ENCODE measurements at regions not wholly inside any gene's neighbourhood (a gene's known extent, or its start where the extent isn't known, plus 50 kb on each side); places are given as distances from the start of the nearest gene placed in this dataset.

DNA sequence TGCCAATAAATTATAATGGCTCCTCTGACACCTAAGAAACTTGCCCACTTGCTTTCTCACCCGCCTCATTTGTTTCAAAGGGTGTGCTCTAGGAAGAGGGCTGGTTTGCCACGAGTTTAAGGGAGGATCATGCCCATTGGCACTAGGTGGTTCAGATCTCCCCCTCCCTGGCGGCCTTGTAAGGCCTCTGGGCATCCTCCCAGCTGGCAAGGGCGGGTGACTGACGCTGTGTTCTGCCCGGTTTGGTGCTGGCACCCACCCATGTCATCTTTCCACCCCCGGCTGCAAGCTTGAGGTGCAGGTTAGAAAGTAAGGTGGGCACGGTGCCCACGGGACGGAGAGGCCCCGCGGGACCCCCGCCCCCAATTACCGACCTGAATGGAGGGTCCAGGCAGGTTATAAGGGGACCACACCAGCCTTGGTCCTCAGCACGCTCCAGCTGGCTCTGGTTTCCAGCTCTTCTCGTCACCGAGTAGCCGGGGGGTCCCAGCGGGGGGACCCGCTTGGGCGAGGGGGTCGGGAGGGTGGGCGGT lies 90.4 kb downstream of the PTPRS start:
- Histone ChIP-seq H3K9me3 (ENCODE audit: insufficient read depth, low read length) (no peaks in the 10 kb centered on the region), H3K27ac (ENCODE audit: low read length) (no peak overlapping the region), H4K20me1 (ENCODE audit: insufficient read depth, low read length) (no peaks in the 10 kb centered on the region), H3K36me3 (replicated peaks; ENCODE audit: low read depth, low read length) (no peaks in the 10 kb centered on the region), H3K9ac (ENCODE audit: low read length) (no peak overlapping the region), H2AFZ (ENCODE audit: low read depth, low read length) (no peak overlapping the region), H3K4me3 (ENCODE audit: low read length) (no peak overlapping the region), H3K4me1 (ENCODE audit: low read length) (peaks cover 6% of the 10 kb centered on the region; the same call in 1 of the 2 replicates), H3K4me2 (ENCODE audit: low read length) (no peak overlapping the region), H3K79me2 (ENCODE audit: low read length) (no peaks in the 10 kb centered on the region), H3K27me3 (ENCODE audit: low read depth, low read length) (peaks cover 7% of the 10 kb centered on the region; the same call in 1 of the 2 replicates)
- TF ChIP-seq CTCF (IDR thresholded peaks at IDR 0.05; ENCODE audit: low read depth, low read length) (no peak), EZH2phosphoT487 (IDR thresholded peaks at IDR 0.05; ENCODE audit: low read depth) (no peak)

DNA sequence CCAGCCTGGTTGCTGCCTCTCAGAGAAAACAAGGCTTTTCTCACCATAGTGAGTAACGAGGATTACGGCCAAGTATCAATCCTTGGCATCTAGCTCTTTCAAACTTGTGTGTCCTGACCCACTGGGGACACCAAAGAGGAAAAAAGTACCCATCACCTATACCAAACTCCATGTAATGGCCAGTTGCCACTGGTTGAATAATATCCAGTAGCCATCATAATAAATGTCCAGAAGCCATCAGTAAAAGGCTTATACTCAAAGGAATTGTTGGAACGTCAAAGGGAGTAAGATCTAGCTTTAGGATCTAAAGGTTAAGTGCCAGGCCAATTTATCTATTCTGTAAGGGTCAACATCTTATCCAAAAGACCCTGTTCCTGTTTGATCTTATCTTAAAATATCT lies 91.1 kb downstream of the PTPRS start:
- H2AFZ ChIP-seq (ENCODE audit: low read depth, low read length), result no peak overlapping the region
- no peak overlapping the region for H3K4me2 ChIP-seq (ENCODE audit: low read length)
- H3K9me3 ChIP-seq (ENCODE audit: insufficient read depth, low read length), result no peaks in the 10 kb centered on the region
- no peak overlapping the region for H3K4me3 ChIP-seq (ENCODE audit: low read length)
- no peak overlapping the region for H3K27ac ChIP-seq (ENCODE audit: low read length)
- H3K79me2 ChIP-seq (ENCODE audit: low read length), result no peaks in the 10 kb centered on the region
- no peaks in the 10 kb centered on the region for H3K36me3 ChIP-seq (replicated peaks; ENCODE audit: low read depth, low read length)
- H3K9ac ChIP-seq (ENCODE audit: low read length), result no peak overlapping the region
- no peak for TF ChIP-seq CTCF (IDR thresholded peaks at IDR 0.05; ENCODE audit: low read depth, low read length)
- no peak for TF ChIP-seq EZH2phosphoT487 (IDR thresholded peaks at IDR 0.05; ENCODE audit: low read depth)
- H4K20me1 ChIP-seq (ENCODE audit: insufficient read depth, low read length), result no peaks in the 10 kb centered on the region
- peaks cover 6% of the 10 kb centered on the region; the same call in 1 of the 2 replicates for H3K4me1 ChIP-seq (ENCODE audit: low read length)
- peaks cover 7% of the 10 kb centered on the region; the same call in 1 of the 2 replicates for H3K27me3 ChIP-seq (ENCODE audit: low read depth, low read length)

GRCh38 chr19:5247957-5248705 lies 92.5 kb downstream of the PTPRS start:
- Histone ChIP-seq H3K36me3 (replicated peaks; ENCODE audit: low read depth, low read length) (no peaks in the 10 kb centered on the region), H3K4me3 (ENCODE audit: low read length) (no peak overlapping the region), H4K20me1 (ENCODE audit: insufficient read depth, low read length) (no peaks in the 10 kb centered on the region), H3K27ac (ENCODE audit: low read length) (no peak overlapping the region), H3K79me2 (ENCODE audit: low read length) (no peaks in the 10 kb centered on the region), H3K27me3 (ENCODE audit: low read depth, low read length) (peaks cover 4% of the 10 kb centered on the region; the same call in 1 of the 2 replicates), H3K4me1 (ENCODE audit: low read length) (no peaks in the 10 kb centered on the region), H3K4me2 (ENCODE audit: low read length) (no peak overlapping the region), H2AFZ (ENCODE audit: low read depth, low read length) (no peak overlapping the region), H3K9me3 (ENCODE audit: insufficient read depth, low read length) (no peaks in the 10 kb centered on the region), H3K9ac (ENCODE audit: low read length) (no peak overlapping the region)
- TF ChIP-seq EZH2phosphoT487 (IDR thresholded peaks at IDR 0.05; ENCODE audit: low read depth) (no peak), CTCF (IDR thresholded peaks at IDR 0.05; ENCODE audit: low read depth, low read length) (no peak)

GRCh38 chr19:5246554-5247155 lies 94.0 kb downstream of the PTPRS start:
- Histone ChIP-seq H3K9me3 (ENCODE audit: insufficient read depth, low read length) (no peaks in the 10 kb centered on the region), H3K9ac (ENCODE audit: low read length) (no peak overlapping the region), H3K27ac (ENCODE audit: low read length) (no peak overlapping the region), H3K36me3 (replicated peaks; ENCODE audit: low read depth, low read length) (no peaks in the 10 kb centered on the region), H3K79me2 (ENCODE audit: low read length) (no peaks in the 10 kb centered on the region), H3K4me3 (ENCODE audit: low read length) (no peak overlapping the region), H3K4me2 (ENCODE audit: low read length) (no peak overlapping the region), H3K4me1 (ENCODE audit: low read length) (no peaks in the 10 kb centered on the region), H4K20me1 (ENCODE audit: insufficient read depth, low read length) (no peaks in the 10 kb centered on the region), H3K27me3 (ENCODE audit: low read depth, low read length) (no peaks in the 10 kb centered on the region; the same call in 1 of the 2 replicates), H2AFZ (ENCODE audit: low read depth, low read length) (no peak overlapping the region)
- no peak for TF ChIP-seq EZH2phosphoT487 (IDR thresholded peaks at IDR 0.05; ENCODE audit: low read depth)
- no peak for TF ChIP-seq CTCF (IDR thresholded peaks at IDR 0.05; ENCODE audit: low read depth, low read length)

Data from OCI-LY3 (cell line).